Thoracic aorta (tissue), 2 donors: ENCODE measurements at regions not wholly inside any gene's neighbourhood (a gene's known extent, or its start where the extent isn't known, plus 50 kb on each side); places are given as distances from the start of the nearest gene placed in this dataset.

Source experiments
- ATAC-seq: fragments of 150-250 bp; one replicate; pipeline ENCODE4 v1.8.0; 2017; ENCODE audit warnings: low read depth; ENCODE audit not compliant: insufficient number of reproducible peaks, low FRiP score
- DNase-seq: peaks from one replicate; pipeline ENCODE4 v3.0.0-alpha.2; 2020; ENCODE audit warnings: low spot score
- H3K27ac ChIP-seq, 2 donors: fragments of 200-600 bp; sonication (generic); 1 replicate in 1 of 2; 2 replicates in 1 of 2; pipeline ENCODE4 v1.5.1; 2016; ENCODE audit warnings: mild to moderate bottlenecking in 2 of 2, moderate library complexity in 2 of 2
- H3K27me3 ChIP-seq: fragments of 200-600 bp; sonication (generic); replicated peaks from 2 replicates; pipeline ENCODE4 v1.6.0; 2016; ENCODE audit warnings: mild to moderate bottlenecking; ENCODE audit not compliant: insufficient read depth
- H3K36me3 ChIP-seq: fragments of 200-600 bp; sonication (generic); one replicate; pipeline ENCODE4 v1.5.1; 2016
- H3K4me1 ChIP-seq, 2 donors: fragments of 200-600 bp; sonication (generic); 1 replicate in 1 of 2; 2 replicates in 1 of 2; pipeline versions ENCODE4 v1.5.1 to v1.6.0; 2016; ENCODE audit warnings: low read depth in 2 of 2, mild to moderate bottlenecking in 1 of 2; ENCODE audit not compliant: control insufficient read depth in 1 of 2
- H3K4me3 ChIP-seq: fragments of 200-600 bp; sonication (generic); 2 replicates; pipeline ENCODE4 v1.5.1; 2016; ENCODE audit warnings: mild to moderate bottlenecking
- H3K9me3 ChIP-seq: fragments of 200-600 bp; sonication (generic); 2 replicates; pipeline ENCODE4 v1.5.1; 2016
- CTCF ChIP-seq: fragments of 200-600 bp; sonication (generic); IDR thresholded peaks from one replicate; pipeline ENCODE4 v1.5.1; 2019; ENCODE audit warnings: antibody characterized with exemption

DNA sequence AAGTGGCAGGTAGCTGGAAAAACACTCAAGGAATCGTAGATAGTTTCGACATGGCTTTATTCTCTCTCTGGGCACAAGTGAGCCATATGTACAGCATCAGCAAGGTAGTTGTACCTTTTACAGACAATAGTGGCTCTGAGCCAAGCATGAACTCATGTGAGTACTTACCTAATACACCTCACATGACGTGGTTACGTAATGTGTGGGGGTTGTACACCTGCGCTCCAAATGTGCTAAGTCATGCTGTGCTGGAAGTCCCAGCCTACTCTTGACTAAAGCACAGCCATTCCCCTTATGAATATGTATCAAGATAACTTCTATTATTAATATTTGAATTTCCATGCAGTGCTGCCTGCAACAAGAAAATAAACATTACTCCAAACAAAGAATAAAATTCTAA is 78.8 kb upstream of the HMGN3 start:
- Histone ChIP-seq H3K27ac (no peak overlapping the region), H3K27me3 (no peaks in the 10 kb centered on the region), H3K9me3 (no peaks in the 10 kb centered on the region), H3K4me3 (no peak overlapping the region), H3K36me3 (no peaks in the 10 kb centered on the region), H3K4me1 (no peaks in the 10 kb centered on the region)
- ATAC-seq (no peak), DNase-seq (no peak)
- no peak for TF ChIP-seq CTCF

DNA sequence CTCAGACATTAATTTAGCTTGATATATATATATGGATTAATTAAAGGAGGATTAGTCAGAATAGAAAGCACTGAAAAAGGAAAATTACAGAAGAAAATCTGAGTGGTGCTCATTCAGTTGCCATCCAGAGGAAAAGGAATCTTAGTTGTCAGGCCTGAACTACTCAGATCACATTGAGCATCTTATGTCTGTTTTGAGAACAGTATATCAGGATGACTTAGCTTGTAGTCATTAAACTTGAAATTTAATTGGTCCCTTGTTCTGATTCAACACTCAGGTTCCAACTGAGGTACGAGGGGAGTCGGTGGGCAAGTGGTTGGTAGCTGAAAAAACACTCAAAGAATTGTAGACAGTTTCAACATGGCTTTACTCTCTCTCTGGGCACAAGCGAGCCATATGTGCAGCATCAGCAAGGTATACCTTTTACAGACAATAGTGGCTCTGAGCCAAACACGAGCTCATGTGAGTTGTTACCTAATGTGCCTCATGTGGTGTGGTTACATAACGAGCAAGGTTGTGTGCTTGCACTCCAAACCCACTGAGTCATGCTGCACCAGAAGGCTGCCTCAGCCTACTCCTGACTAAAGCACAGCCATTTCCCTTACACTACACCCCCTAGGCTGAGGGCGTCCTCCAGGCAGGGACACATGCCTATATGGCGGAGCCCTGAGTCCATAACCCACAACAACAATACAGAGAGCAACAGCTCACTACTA is 73.0 kb upstream of the HMGN3 start:
- no peaks in the 10 kb centered on the region for H3K36me3 ChIP-seq
- H3K4me1 ChIP-seq, result no peaks in the 10 kb centered on the region
- ATAC-seq (no peak), DNase-seq (no peak)
- no peak overlapping the region for H3K4me3 ChIP-seq
- no peak for TF ChIP-seq CTCF
- no peaks in the 10 kb centered on the region for H3K9me3 ChIP-seq
- no peaks in the 10 kb centered on the region for H3K27me3 ChIP-seq
- no peak overlapping the region for H3K27ac ChIP-seq

DNA sequence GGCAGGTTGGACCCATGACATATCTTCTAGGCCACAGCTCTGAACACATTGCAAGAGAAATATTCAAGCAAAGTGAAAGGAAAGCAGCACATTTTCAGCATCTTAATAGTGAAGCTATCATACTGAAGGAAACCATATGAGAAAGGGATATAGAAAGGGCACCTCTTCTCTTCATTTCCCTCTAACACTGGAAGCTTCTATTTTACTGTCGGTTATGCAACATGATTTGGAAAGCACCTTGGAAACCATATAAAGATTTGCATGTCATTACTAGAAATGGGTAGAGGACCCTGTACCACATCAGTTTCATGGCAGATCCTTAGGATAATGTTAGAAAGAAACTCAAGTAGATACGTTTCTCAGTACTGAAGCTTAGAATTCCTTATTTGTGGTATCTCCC is 70.5 kb upstream of the HMGN3 start:
- Histone ChIP-seq H3K27ac (no peak overlapping the region), H3K4me3 (no peak overlapping the region), H3K9me3 (no peaks in the 10 kb centered on the region), H3K4me1 (no peaks in the 10 kb centered on the region), H3K27me3 (no peaks in the 10 kb centered on the region), H3K36me3 (no peaks in the 10 kb centered on the region)
- DNase-seq, result no peak
- no peak for TF ChIP-seq CTCF
- ATAC-seq, result no peak

DNA sequence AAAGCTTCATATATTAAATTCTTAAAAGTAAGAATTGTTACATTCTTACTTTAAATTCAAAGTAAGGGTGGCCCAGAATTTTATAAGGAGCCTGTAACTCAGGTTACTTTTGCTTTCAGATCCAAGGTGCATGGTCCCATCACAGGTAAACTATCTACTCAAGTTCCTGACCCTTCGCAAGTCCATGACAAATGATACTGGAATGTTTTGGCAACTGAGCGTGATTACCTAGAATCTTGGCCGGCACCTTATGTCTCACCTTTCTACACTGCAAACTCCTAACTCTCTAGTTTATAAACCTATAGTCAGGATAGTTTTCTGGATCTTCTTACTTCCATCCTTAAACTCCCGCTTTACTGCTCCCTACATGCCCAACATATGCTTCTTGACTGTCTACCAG is 67.9 kb upstream of the HMGN3 start:
- ATAC-seq, result no peak
- H3K36me3 ChIP-seq, result no peaks in the 10 kb centered on the region

GRCh38 chr6:79301290-79301689 is 66.8 kb upstream of the HMGN3 start:
- H3K27ac ChIP-seq, result no peak overlapping the region
- DNase-seq, result no peak
- H3K4me1 ChIP-seq, result no peaks in the 10 kb centered on the region
- TF ChIP-seq CTCF, result no peak
- ATAC-seq, result no peak
- H3K4me3 ChIP-seq, result no peak overlapping the region
- no peaks in the 10 kb centered on the region for H3K9me3 ChIP-seq
- H3K36me3 ChIP-seq, result no peaks in the 10 kb centered on the region
- H3K27me3 ChIP-seq, result no peaks in the 10 kb centered on the region

More for the DNA sequence above, 67.9 kb upstream of the HMGN3 start:
- Histone ChIP-seq H3K4me3 (no peak overlapping the region), H3K27me3 (no peaks in the 10 kb centered on the region), H3K9me3 (no peaks in the 10 kb centered on the region), H3K27ac (no peak overlapping the region), H3K4me1 (no peaks in the 10 kb centered on the region)
- no peak for DNase-seq
- TF ChIP-seq CTCF, result no peak
